ENCODE measurements at regions not wholly inside any gene's neighbourhood (a gene's known extent, or its start where the extent isn't known, plus 50 kb on each side); places are given as distances from the start of the nearest gene placed in this dataset.

- no peak for TF ChIP-seq TSHZ2 (CRISPR knock-in tag; IDR thresholded peaks at IDR 0.05)
- TF ChIP-seq CSRNP3 (CRISPR knock-in tag; IDR thresholded peaks at IDR 0.05) = no peak
Measured at GRCh38 chr2:146207417-146207816, 1637.4 kb upstream of the ACVR2A start (continued).

GRCh38 chr2:146203064-146203624 lies 1641.7 kb upstream of the ACVR2A start:
- no peak for ATAC-seq
- TF ChIP-seq ZNF8 (CRISPR knock-in tag; IDR thresholded peaks at IDR 0.05) = no peak
- no peak for TF ChIP-seq CREB5 (CRISPR knock-in tag; IDR thresholded peaks at IDR 0.05; ENCODE audit: low read depth)
- no peak for TF ChIP-seq RARB (CRISPR knock-in tag; IDR thresholded peaks at IDR 0.05)
- no peak for TF ChIP-seq ZC3H10 (CRISPR knock-in tag; IDR thresholded peaks at IDR 0.05)
- TF ChIP-seq GLIS3 (CRISPR knock-in tag; IDR thresholded peaks at IDR 0.05) = no peak
- no peak for TF ChIP-seq TOX (CRISPR knock-in tag; IDR thresholded peaks at IDR 0.05; ENCODE audit: borderline replicate concordance)
- TF ChIP-seq BACH2 (CRISPR knock-in tag; IDR thresholded peaks at IDR 0.05; ENCODE audit: borderline replicate concordance) = no peak
- no peak for TF ChIP-seq ZNF70 (CRISPR knock-in tag; IDR thresholded peaks at IDR 0.05)
- TF ChIP-seq ZFP3 (CRISPR knock-in tag; IDR thresholded peaks at IDR 0.05) = no peak

GRCh38 chr2:146193619-146194018 lies 1651.2 kb upstream of the ACVR2A start:
- ATAC-seq = no peak
- TF ChIP-seq ZFP3 (CRISPR knock-in tag; IDR thresholded peaks at IDR 0.05) (no peak), TCF4 (CRISPR knock-in tag; IDR thresholded peaks at IDR 0.05; ENCODE audit: borderline replicate concordance) (no peak), ZNF565 (CRISPR knock-in tag; conservative IDR thresholded peaks at IDR 0.05; ENCODE audit: low read depth) (no peak), ESRRG (CRISPR knock-in tag; IDR thresholded peaks at IDR 0.05) (no peak), ISL1 (CRISPR knock-in tag; IDR thresholded peaks at IDR 0.05) (no peak), ZNF8 (CRISPR knock-in tag; IDR thresholded peaks at IDR 0.05) (no peak), RARB (CRISPR knock-in tag; IDR thresholded peaks at IDR 0.05) (no peak), OSR1 (CRISPR knock-in tag; IDR thresholded peaks at IDR 0.05) (no peak), ARNTL (CRISPR knock-in tag; IDR thresholded peaks at IDR 0.05; ENCODE audit: borderline replicate concordance, low read depth) (no peak)

GRCh38 chr2:146189541-146189940 lies 1655.3 kb upstream of the ACVR2A start:
- TF ChIP-seq ZC3H10 (CRISPR knock-in tag; IDR thresholded peaks at IDR 0.05) (no peak), OSR1 (CRISPR knock-in tag; IDR thresholded peaks at IDR 0.05) (no peak), TOX (CRISPR knock-in tag; IDR thresholded peaks at IDR 0.05; ENCODE audit: borderline replicate concordance) (no peak), POU6F1 (CRISPR knock-in tag; IDR thresholded peaks at IDR 0.05; ENCODE audit: borderline replicate concordance, low read depth) (no peak)
- no peak for ATAC-seq

GRCh38 chr2:146173934-146174333 lies 1654.0 kb upstream of the ZEB2 start:
- no peak for TF ChIP-seq CSDC2 (CRISPR knock-in tag; IDR thresholded peaks at IDR 0.05)
- no peak for TF ChIP-seq TSHZ2 (CRISPR knock-in tag; IDR thresholded peaks at IDR 0.05)
- TF ChIP-seq TCF4 (CRISPR knock-in tag; IDR thresholded peaks at IDR 0.05; ENCODE audit: borderline replicate concordance) = no peak
- TF ChIP-seq ZNF70 (CRISPR knock-in tag; IDR thresholded peaks at IDR 0.05) = no peak
- TF ChIP-seq RARB (CRISPR knock-in tag; IDR thresholded peaks at IDR 0.05) = no peak
- no peak for TF ChIP-seq CSRNP3 (CRISPR knock-in tag; IDR thresholded peaks at IDR 0.05)
- no peak for TF ChIP-seq ISL1 (CRISPR knock-in tag; IDR thresholded peaks at IDR 0.05)
- TF ChIP-seq ZNF8 (CRISPR knock-in tag; IDR thresholded peaks at IDR 0.05) = no peak
- no peak for TF ChIP-seq PPARA (CRISPR knock-in tag; IDR thresholded peaks at IDR 0.05; ENCODE audit: borderline replicate concordance)
- no peak for ATAC-seq
